ENCODE measurements at regions not wholly inside any gene's neighbourhood (a gene's known extent, or its start where the extent isn't known, plus 50 kb on each side); places are given as distances from the start of the nearest gene placed in this dataset.
"Not testable (repeated sequence)": the region's sequence is repeated elsewhere in the genome, so short reads cannot be mapped to it uniquely, and the experiment has no call there.

GRCh38 chr13:86579662-86580061 is 780.4 kb upstream of the SLITRK6 start:
- no peak for DNase-seq (ENCODE audit: low spot score)

- DNase-seq (ENCODE audit: low spot score), result peak; percentile 15
Observed at GRCh38 chr13:86581706-86582105, 782.5 kb upstream of the SLITRK6 start.

GRCh38 chr13:86584301-86584700 is 785.1 kb upstream of the SLITRK6 start:
- no peak for DNase-seq (ENCODE audit: low spot score)

- no peak for DNase-seq (ENCODE audit: low spot score)
Observed at GRCh38 chr13:86585835-86586234, 786.6 kb upstream of the SLITRK6 start.

GRCh38 chr13:86591862-86592261 is 792.6 kb upstream of the SLITRK6 start:
- DNase-seq (ENCODE audit: low spot score), result no peak

- no peak for DNase-seq (ENCODE audit: low spot score)
Observed at GRCh38 chr13:86601351-86601750, 802.1 kb upstream of the SLITRK6 start.

GRCh38 chr13:86606264-86606663 is 807.0 kb upstream of the SLITRK6 start:
- no peak for DNase-seq (ENCODE audit: low spot score)

GRCh38 chr13:86608701-86609100 is 809.5 kb upstream of the SLITRK6 start:
- no peak for DNase-seq (ENCODE audit: low spot score)

GRCh38 chr13:86633346-86633745 is 834.1 kb upstream of the SLITRK6 start:
- DNase-seq (ENCODE audit: low spot score), result no peak

- not testable (repeated sequence) for DNase-seq (ENCODE audit: low spot score)
Observed at GRCh38 chr13:86651171-86651570, 852.0 kb upstream of the SLITRK6 start.

- no peak for DNase-seq (ENCODE audit: low spot score)
Observed at GRCh38 chr13:86653009-86653408, 853.8 kb upstream of the SLITRK6 start.

GRCh38 chr13:86655561-86655960 is 856.3 kb upstream of the SLITRK6 start:
- DNase-seq (ENCODE audit: low spot score), result no peak

GRCh38 chr13:86660090-86660489 is 860.9 kb upstream of the SLITRK6 start:
- no peak for DNase-seq (ENCODE audit: low spot score)

- no peak for DNase-seq (ENCODE audit: low spot score)
Observed at GRCh38 chr13:86665842-86666241, 866.6 kb upstream of the SLITRK6 start.

- no peak for DNase-seq (ENCODE audit: low spot score)
Observed at GRCh38 chr13:86673931-86674431, 874.8 kb upstream of the SLITRK6 start.

GRCh38 chr13:86681223-86681622 is 882.0 kb upstream of the SLITRK6 start:
- DNase-seq (ENCODE audit: low spot score), result no peak

- no peak for DNase-seq (ENCODE audit: low spot score)
Observed at GRCh38 chr13:86684402-86684801, 885.2 kb upstream of the SLITRK6 start.

GRCh38 chr13:86689911-86690310 is 890.7 kb upstream of the SLITRK6 start:
- no peak for DNase-seq (ENCODE audit: low spot score)

GRCh38 chr13:86692291-86692690 is 893.1 kb upstream of the SLITRK6 start:
- no peak for DNase-seq (ENCODE audit: low spot score)

- no peak for DNase-seq (ENCODE audit: low spot score)
Observed at GRCh38 chr13:86710013-86710412, 910.8 kb upstream of the SLITRK6 start.

- no peak for DNase-seq (ENCODE audit: low spot score)
Observed at GRCh38 chr13:86710896-86711295, 911.7 kb upstream of the SLITRK6 start.

- DNase-seq (ENCODE audit: low spot score), result no peak
Observed at GRCh38 chr13:86714495-86714894, 915.3 kb upstream of the SLITRK6 start.

GRCh38 chr13:86725105-86725504 is 925.9 kb upstream of the SLITRK6 start:
- DNase-seq (ENCODE audit: low spot score), result no peak

GRCh38 chr13:86729206-86729605 is 930.0 kb upstream of the SLITRK6 start:
- no peak for DNase-seq (ENCODE audit: low spot score)

- no peak for DNase-seq (ENCODE audit: low spot score)
Observed at GRCh38 chr13:86731987-86732386, 932.8 kb upstream of the SLITRK6 start.
